Endodermal cell (in vitro differentiated cells): ENCODE measurements at regions not wholly inside any gene's neighbourhood (a gene's known extent, or its start where the extent isn't known, plus 50 kb on each side); places are given as distances from the start of the nearest gene placed in this dataset.

ENCODE experiments used
- DNase-seq: peaks from one replicate; pipeline ENCODE4 v3.0.0-alpha.2; 2017
- H3K27ac ChIP-seq: 2 replicates; pipeline ENCODE4 v1.5.1; 2013; ENCODE audit warnings: mild to moderate bottlenecking, low read depth, low read length, moderate library complexity
- H3K27me3 ChIP-seq: 2 replicates; pipeline ENCODE4 v1.6.1; 2013; ENCODE audit warnings: mild to moderate bottlenecking, low read length, moderate library complexity; ENCODE audit not compliant: insufficient read depth, control insufficient read depth, poor library complexity, severe bottlenecking
- H3K36me3 ChIP-seq: 2 replicates; pipeline ENCODE4 v1.7.0; 2013; ENCODE audit warnings: mild to moderate bottlenecking, low read length, moderate library complexity; ENCODE audit not compliant: control insufficient read depth, insufficient read depth
- H3K4me1 ChIP-seq: one replicate; pipeline ENCODE4 v1.7.0; 2013; ENCODE audit warnings: low read length; ENCODE audit not compliant: control insufficient read depth, insufficient read depth
- H3K4me3 ChIP-seq: 2 replicates; pipeline ENCODE4 v1.5.1; 2013; ENCODE audit warnings: mild to moderate bottlenecking, low read length, moderate library complexity
- H3K9ac ChIP-seq: 2 replicates; pipeline ENCODE4 v1.6.1; 2013; ENCODE audit warnings: mild to moderate bottlenecking, low read length, moderate library complexity; ENCODE audit not compliant: poor library complexity, severe bottlenecking; ENCODE audit errors: extremely low read depth
- H3K9me3 ChIP-seq: 2 replicates; pipeline ENCODE4 v1.6.1; 2013; ENCODE audit warnings: mild to moderate bottlenecking, low read length, moderate library complexity; ENCODE audit not compliant: control insufficient read depth
- H3K27ac Mint-ChIP-seq: 2 replicates; pipeline ENCODE4 v1.8.0; 2020; ENCODE audit warnings: mixed read lengths
- H3K27me3 Mint-ChIP-seq: 2 replicates; pipeline ENCODE4 v1.8.0; 2021; ENCODE audit warnings: mild to moderate bottlenecking, mixed read lengths; ENCODE audit not compliant: insufficient read depth
- H3K36me3 Mint-ChIP-seq: 2 replicates; pipeline ENCODE4 v1.8.0; 2020; ENCODE audit warnings: low read depth, mixed read lengths
- H3K4me1 Mint-ChIP-seq: 2 replicates; pipeline ENCODE4 v1.8.0; 2020; ENCODE audit warnings: mixed read lengths
- H3K4me3 Mint-ChIP-seq: 2 replicates; pipeline ENCODE4 v1.8.0; 2020; ENCODE audit warnings: mild to moderate bottlenecking, moderate library complexity, mixed read lengths
- H3K9me3 Mint-ChIP-seq: 2 replicates; pipeline ENCODE4 v1.8.0; 2020; ENCODE audit warnings: mild to moderate bottlenecking, mixed read lengths
- WGBS, 2 experiments: methylation state at CpG; one replicate each; pipeline versions ENCODE4 v1.1.5 to v1.1.7; 2013; ENCODE audit warnings: missing lambda C conversion rate in 2 of 2, mixed read lengths in 1 of 2; ENCODE audit not compliant: insufficient coverage in 1 of 2, insufficient read length in 1 of 2; 5-methylcytosine and 5-hydroxymethylcytosine counted together
- TF ChIP-seq, protein P1 (sequence below): fragments of 200-600 bp; sonication (generic); conservative IDR thresholded peaks from 2 replicates; pipeline ENCODE4 v1.5.0; 2021; ENCODE audit warnings: antibody characterized with exemption, mild to moderate bottlenecking

DNA sequence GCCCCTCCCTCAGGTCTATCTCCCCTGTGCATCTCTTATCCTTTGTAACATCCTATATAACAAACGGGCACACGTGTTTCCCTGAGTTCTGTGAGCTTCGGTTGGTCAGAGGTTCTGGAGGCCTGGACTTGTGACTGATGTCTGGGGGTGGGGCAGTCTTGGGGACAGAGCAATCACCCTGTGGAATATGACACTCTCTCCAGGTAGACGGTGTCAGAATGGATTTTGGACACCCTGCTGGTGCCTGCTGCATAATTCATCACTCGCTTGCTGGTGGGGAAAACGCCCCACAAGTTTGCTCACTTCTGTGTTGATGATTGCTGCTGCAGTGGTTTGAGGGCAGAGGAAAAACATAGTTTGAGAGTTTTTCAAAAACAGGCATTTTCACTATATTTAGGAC lies 223.2 kb downstream of the UQCRFS1 start:
- no peak overlapping the region for H3K4me3 ChIP-seq
- Mint-ChIP-seq H3K27ac (no peak overlapping the region), H3K4me1 (peaks cover 10% of the 10 kb centered on the region), H3K36me3 (no peaks in the 10 kb centered on the region), H3K9me3 (peaks cover 18% of the 10 kb centered on the region), H3K4me3 (no peak overlapping the region), H3K27me3 (peaks cover 7% of the 10 kb centered on the region)
- TF ChIP-seq, protein P1, sequence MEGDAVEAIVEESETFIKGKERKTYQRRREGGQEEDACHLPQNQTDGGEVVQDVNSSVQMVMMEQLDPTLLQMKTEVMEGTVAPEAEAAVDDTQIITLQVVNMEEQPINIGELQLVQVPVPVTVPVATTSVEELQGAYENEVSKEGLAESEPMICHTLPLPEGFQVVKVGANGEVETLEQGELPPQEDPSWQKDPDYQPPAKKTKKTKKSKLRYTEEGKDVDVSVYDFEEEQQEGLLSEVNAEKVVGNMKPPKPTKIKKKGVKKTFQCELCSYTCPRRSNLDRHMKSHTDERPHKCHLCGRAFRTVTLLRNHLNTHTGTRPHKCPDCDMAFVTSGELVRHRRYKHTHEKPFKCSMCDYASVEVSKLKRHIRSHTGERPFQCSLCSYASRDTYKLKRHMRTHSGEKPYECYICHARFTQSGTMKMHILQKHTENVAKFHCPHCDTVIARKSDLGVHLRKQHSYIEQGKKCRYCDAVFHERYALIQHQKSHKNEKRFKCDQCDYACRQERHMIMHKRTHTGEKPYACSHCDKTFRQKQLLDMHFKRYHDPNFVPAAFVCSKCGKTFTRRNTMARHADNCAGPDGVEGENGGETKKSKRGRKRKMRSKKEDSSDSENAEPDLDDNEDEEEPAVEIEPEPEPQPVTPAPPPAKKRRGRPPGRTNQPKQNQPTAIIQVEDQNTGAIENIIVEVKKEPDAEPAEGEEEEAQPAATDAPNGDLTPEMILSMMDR = no peak
- no peak overlapping the region for H3K9ac ChIP-seq
- peak; percentile 63 for DNase-seq
- H3K27ac ChIP-seq = no peak overlapping the region
- H3K4me1 ChIP-seq = no peaks in the 10 kb centered on the region
- H3K9me3 ChIP-seq = peaks cover 13% of the 10 kb centered on the region
- WGBS, 2 experiments = 62 to 91% methylated on average over 2 to 6 of the region's 6 CpGs
- no peaks in the 10 kb centered on the region for H3K27me3 ChIP-seq
- H3K36me3 ChIP-seq = no peaks in the 10 kb centered on the region

DNA sequence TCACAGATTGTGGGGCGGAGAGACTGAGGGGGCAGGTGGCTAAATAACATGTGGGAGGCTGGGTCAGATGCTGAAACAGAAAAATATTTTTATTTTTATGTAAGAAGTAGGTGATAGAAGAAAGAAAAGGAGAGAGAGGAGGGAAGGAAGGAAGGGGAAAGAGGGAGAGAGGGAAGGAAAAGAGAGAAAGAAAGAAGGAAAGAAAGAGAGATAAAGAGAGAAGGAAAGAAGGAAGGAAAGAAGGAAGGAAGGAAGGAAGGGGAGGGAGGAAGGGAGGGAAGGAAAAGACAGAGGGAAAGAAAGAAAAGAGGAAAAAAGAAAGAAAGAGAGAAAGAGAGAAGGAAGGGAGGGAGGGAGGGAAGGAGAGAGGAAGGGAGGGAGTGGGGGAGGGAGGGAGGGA lies 224.9 kb downstream of the UQCRFS1 start:
- H3K27ac Mint-ChIP-seq = no peak overlapping the region
- DNase-seq = no peak
- peaks cover 7% of the 10 kb centered on the region for H3K27me3 Mint-ChIP-seq
- Histone ChIP-seq H3K27me3 (no peaks in the 10 kb centered on the region), H3K4me1 (no peaks in the 10 kb centered on the region), H3K9me3 (peaks cover 4% of the 10 kb centered on the region), H3K4me3 (no peak overlapping the region), H3K36me3 (no peaks in the 10 kb centered on the region), H3K9ac (no peak overlapping the region), H3K27ac (no peak overlapping the region)
- no peak overlapping the region for H3K4me3 Mint-ChIP-seq
- TF ChIP-seq, protein P1 = no peak
- WGBS, 2 experiments = 94 to 100% methylated on average over 1 of the region's 1 CpG
- peaks cover 5% of the 10 kb centered on the region for H3K9me3 Mint-ChIP-seq
- H3K36me3 Mint-ChIP-seq = no peaks in the 10 kb centered on the region
- H3K4me1 Mint-ChIP-seq = peaks cover 10% of the 10 kb centered on the region

DNA sequence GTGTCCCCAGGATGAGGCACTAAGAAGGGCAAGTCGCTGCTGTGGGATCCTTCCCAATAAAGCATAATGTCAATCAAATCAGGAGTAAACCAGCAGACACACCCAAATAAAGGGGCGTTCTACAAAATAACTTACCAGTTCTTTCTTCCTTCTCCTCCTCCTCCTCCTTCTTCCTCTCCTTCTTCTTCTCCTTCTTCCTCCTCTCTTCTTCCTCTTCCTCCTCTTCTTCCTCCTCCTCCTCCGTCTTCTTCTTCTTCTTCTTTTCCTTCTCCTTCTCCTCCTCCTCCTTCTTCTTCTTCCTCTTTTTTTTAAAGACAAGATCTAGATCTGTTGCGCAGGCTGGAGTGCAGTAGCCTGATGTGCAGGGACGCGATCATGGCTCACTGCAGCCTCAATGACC lies 225.8 kb downstream of the UQCRFS1 start:
- no peak overlapping the region for H3K4me3 Mint-ChIP-seq
- no peaks in the 10 kb centered on the region for H3K36me3 Mint-ChIP-seq
- H3K4me3 ChIP-seq = no peak overlapping the region
- WGBS, 2 experiments = 91 to 93% methylated on average over 3 to 6 of the region's 6 CpGs
- peaks cover 10% of the 10 kb centered on the region for H3K4me1 Mint-ChIP-seq
- peaks cover 7% of the 10 kb centered on the region for H3K27me3 Mint-ChIP-seq
- no peaks in the 10 kb centered on the region for H3K36me3 ChIP-seq
- no peaks in the 10 kb centered on the region for H3K27me3 ChIP-seq
- TF ChIP-seq, protein P1 = no peak
- no peaks in the 10 kb centered on the region for H3K9me3 Mint-ChIP-seq
- no peaks in the 10 kb centered on the region for H3K4me1 ChIP-seq
- DNase-seq = no peak
- no peak overlapping the region for H3K9ac ChIP-seq
- H3K27ac ChIP-seq = no peak overlapping the region
- H3K27ac Mint-ChIP-seq = no peak overlapping the region
- no peaks in the 10 kb centered on the region for H3K9me3 ChIP-seq
